ENCODE measurements at regions not wholly inside any gene's neighbourhood (a gene's known extent, or its start where the extent isn't known, plus 50 kb on each side); places are given as distances from the start of the nearest gene placed in this dataset.

GRCh38 chr5:113909782-113910181, 396.3 kb downstream of the YTHDC2 start (continued):
- TF ChIP-seq ZNF318 (IDR thresholded peaks at IDR 0.05; ENCODE audit: borderline replicate concordance in 1 of 2, low read depth in 1 of 2) (no peak), TEAD2 (tag; IDR thresholded peaks at IDR 0.05) (no peak), ZBTB5 (IDR thresholded peaks at IDR 0.05) (no peak)
